ENCODE measurements at regions not wholly inside any gene's neighbourhood (a gene's known extent, or its start where the extent isn't known, plus 50 kb on each side); places are given as distances from the start of the nearest gene placed in this dataset.

GRCh38 chr11:15830741-15831428, 525.5 kb downstream of the SOX6 start:
- no peaks in the 10 kb centered on the region for H3K27me3 ChIP-seq (ENCODE audit: control insufficient read depth in 1 of 2, insufficient read depth in 2 of 2, low read length in 2 of 2)
- BruUV-seq (replicated peaks), result no TSS peak
- H3K4me3 ChIP-seq (replicated peaks in 1 of 3; ENCODE audit: insufficient read depth in 1 of 3, low read depth in 2 of 3, low read length in 3 of 3), result no peak overlapping the region
- H3K4me1 ChIP-seq (ENCODE audit: insufficient read depth, low read length), result no peaks in the 10 kb centered on the region
- no peaks in the 10 kb centered on the region for H3K36me3 ChIP-seq (replicated peaks in 1 of 2; ENCODE audit: control insufficient read depth in 1 of 2, insufficient read depth in 2 of 2, low read length in 2 of 2)
- WGBS (ENCODE audit: low lambda C conversion rate), result 18% methylated on average over 9 of the region's 9 CpGs
- H3K4me2 ChIP-seq (ENCODE audit: low read depth, low read length), result no peak overlapping the region
- no peak for TF ChIP-seq KDM6A (CRISPR knock-in tag; IDR thresholded peaks at IDR 0.05; ENCODE audit: low read depth)
- no peak for TF ChIP-seq ARNTL (CRISPR knock-in tag; IDR thresholded peaks at IDR 0.05)
- TF ChIP-seq SMC3 (IDR thresholded peaks at IDR 0.05; ENCODE audit: low read length), result no peak
- TF ChIP-seq GMEB2 (CRISPR knock-in tag; IDR thresholded peaks at IDR 0.05; ENCODE audit: low read depth), result no peak
- TF ChIP-seq, protein P1, sequence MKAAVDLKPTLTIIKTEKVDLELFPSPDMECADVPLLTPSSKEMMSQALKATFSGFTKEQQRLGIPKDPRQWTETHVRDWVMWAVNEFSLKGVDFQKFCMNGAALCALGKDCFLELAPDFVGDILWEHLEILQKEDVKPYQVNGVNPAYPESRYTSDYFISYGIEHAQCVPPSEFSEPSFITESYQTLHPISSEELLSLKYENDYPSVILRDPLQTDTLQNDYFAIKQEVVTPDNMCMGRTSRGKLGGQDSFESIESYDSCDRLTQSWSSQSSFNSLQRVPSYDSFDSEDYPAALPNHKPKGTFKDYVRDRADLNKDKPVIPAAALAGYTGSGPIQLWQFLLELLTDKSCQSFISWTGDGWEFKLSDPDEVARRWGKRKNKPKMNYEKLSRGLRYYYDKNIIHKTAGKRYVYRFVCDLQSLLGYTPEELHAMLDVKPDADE (CRISPR knock-in tag; IDR thresholded peaks at IDR 0.05), result no peak
- no peaks in the 10 kb centered on the region for H3K79me2 ChIP-seq (ENCODE audit: insufficient read depth, low read length)
- no peak for FAIRE-seq
- DNase-seq (ENCODE audit: low spot score), result no peak
- in situ Hi-C loops (cut with HindIII; ENCODE audit: extremely low pct_ligation_motif_present, low pct_unique_long_range_greater_than_20kb), result no loop called here
- no peak overlapping the region for H3K9ac ChIP-seq (ENCODE audit: insufficient read depth, low read depth, low read length)
- CTCF ChIA-PET (ENCODE audit: low intra/inter-chr PET ratio, low total read pairs), result no interaction called here
- intact Hi-C loops (cut with micrococcal nuclease; ENCODE audit: unreplicated experiment), result no loop called here
- no peak for ATAC-seq
- no peak overlapping the region for H3K27ac ChIP-seq (ENCODE audit: extremely low read length, insufficient read depth, low read length)
- no peaks in the 10 kb centered on the region for H4K20me1 ChIP-seq (ENCODE audit: insufficient read depth, low read length)
- POLR2A ChIA-PET, result no interaction called here
- H2AFZ ChIP-seq (ENCODE audit: low read length), result no peak overlapping the region
- no peaks in the 10 kb centered on the region for H3K9me3 ChIP-seq (ENCODE audit: low read length)
